GM12891 (cell line): ENCODE measurements at regions not wholly inside any gene's neighbourhood (a gene's known extent, or its start where the extent isn't known, plus 50 kb on each side); places are given as distances from the start of the nearest gene placed in this dataset.

ENCODE experiments used
- PAX5 ChIP-seq: IDR thresholded peaks from 2 replicates; pipeline ENCODE4 v1.6.1; 2011; ENCODE audit warnings: low read length, moderate library complexity, mild to moderate bottlenecking; ENCODE audit not compliant: insufficient read depth, severe bottlenecking
- POLR2AphosphoS5 ChIP-seq: IDR thresholded peaks from 2 replicates; pipeline ENCODE4 v1.6.1; 2011; ENCODE audit warnings: low read depth, low read length, control low read depth

GRCh38 chr9:85112933-85113418 lies 443.4 kb downstream of the NTRK2 start:
- TF ChIP-seq POLR2AphosphoS5 (no peak), PAX5 (no peak)
